GM12865 (cell line): ENCODE measurements at regions not wholly inside any gene's neighbourhood (a gene's known extent, or its start where the extent isn't known, plus 50 kb on each side); places are given as distances from the start of the nearest gene placed in this dataset.

ENCODE experiments used
- DNase-seq: peaks from one replicate; pipeline ENCODE4 v3.0.0; 2010; ENCODE audit warnings: low read depth
- H3K4me3 ChIP-seq: 2 replicates; pipeline ENCODE4 v1.5.1; 2011; ENCODE audit warnings: mild to moderate bottlenecking, low read depth, low read length, control low read depth
- CTCF ChIP-seq: IDR thresholded peaks from 2 replicates; pipeline ENCODE4 v1.5.1; 2011; ENCODE audit warnings: low read length, control low read depth, low read depth, inconsistent platforms; ENCODE audit not compliant: insufficient read depth; ENCODE audit errors: missing control alignments

GRCh38 chr1:82718719-82719419, 918.1 kb downstream of the ADGRL2 start:
- no peak for DNase-seq
- no peak for TF ChIP-seq CTCF
- H3K4me3 ChIP-seq: no peak overlapping the region

- TF ChIP-seq CTCF: no peak
- DNase-seq: no peak
- H3K4me3 ChIP-seq: no peak overlapping the region
Measured at GRCh38 chr1:82710091-82710490, 909.4 kb downstream of the ADGRL2 start.

GRCh38 chr1:82707681-82708080, 906.9 kb downstream of the ADGRL2 start:
- TF ChIP-seq CTCF: no peak
- DNase-seq: no peak
- no peak overlapping the region for H3K4me3 ChIP-seq

GRCh38 chr1:82706741-82707140, 906.0 kb downstream of the ADGRL2 start:
- H3K4me3 ChIP-seq: no peak overlapping the region
- no peak for TF ChIP-seq CTCF
- DNase-seq: no peak

GRCh38 chr1:82704966-82705365, 904.2 kb downstream of the ADGRL2 start:
- no peak for TF ChIP-seq CTCF
- DNase-seq: no peak
- no peak overlapping the region for H3K4me3 ChIP-seq

GRCh38 chr1:82704393-82704792, 903.7 kb downstream of the ADGRL2 start:
- no peak for TF ChIP-seq CTCF
- no peak overlapping the region for H3K4me3 ChIP-seq
- DNase-seq: no peak

- no peak for DNase-seq
- TF ChIP-seq CTCF: no peak
- H3K4me3 ChIP-seq: no peak overlapping the region
Measured at GRCh38 chr1:82703951-82704350, 903.2 kb downstream of the ADGRL2 start.
